GM12872 (cell line): ENCODE measurements at regions not wholly inside any gene's neighbourhood (a gene's known extent, or its start where the extent isn't known, plus 50 kb on each side); places are given as distances from the start of the nearest gene placed in this dataset.

Experiments used
- CTCF ChIP-seq: IDR thresholded peaks from 3 replicates; pipeline ENCODE4 v1.5.1; 2011; ENCODE audit warnings: low read depth, mild to moderate bottlenecking, low read length, moderate library complexity; ENCODE audit not compliant: insufficient read depth

DNA sequence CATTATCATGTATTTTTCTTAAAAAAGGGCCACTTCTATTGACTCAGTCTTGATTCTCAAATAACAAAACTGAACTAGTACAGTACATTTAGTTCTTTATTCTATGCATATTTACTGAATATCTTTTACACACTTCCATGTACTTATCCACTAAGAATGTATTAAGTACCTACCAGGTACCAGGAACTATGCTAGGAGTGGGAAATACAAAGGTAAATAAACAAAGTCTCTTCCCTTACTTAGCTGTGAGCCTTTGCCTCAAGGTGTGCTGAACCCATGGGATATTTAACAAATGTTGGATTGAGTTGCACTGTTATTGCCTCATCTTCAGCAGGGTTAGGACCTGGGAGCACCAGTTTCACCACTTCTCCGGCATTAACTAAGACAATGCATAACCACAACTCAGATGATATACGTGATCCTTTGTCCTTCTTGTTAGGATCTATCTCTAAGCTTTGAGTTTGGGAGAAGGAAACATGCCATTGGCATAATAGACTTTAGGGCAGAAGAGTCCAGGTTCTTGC is 533.9 kb downstream of the TFAP2B start:
- TF ChIP-seq CTCF, result no peak

GRCh38 chr6:51360287-51360686 is 541.6 kb downstream of the TFAP2B start:
- no peak for TF ChIP-seq CTCF

- no peak for TF ChIP-seq CTCF
These were observed 546.9 kb downstream of the TFAP2B start for GRCh38 chr6:51365566-51365965.

DNA sequence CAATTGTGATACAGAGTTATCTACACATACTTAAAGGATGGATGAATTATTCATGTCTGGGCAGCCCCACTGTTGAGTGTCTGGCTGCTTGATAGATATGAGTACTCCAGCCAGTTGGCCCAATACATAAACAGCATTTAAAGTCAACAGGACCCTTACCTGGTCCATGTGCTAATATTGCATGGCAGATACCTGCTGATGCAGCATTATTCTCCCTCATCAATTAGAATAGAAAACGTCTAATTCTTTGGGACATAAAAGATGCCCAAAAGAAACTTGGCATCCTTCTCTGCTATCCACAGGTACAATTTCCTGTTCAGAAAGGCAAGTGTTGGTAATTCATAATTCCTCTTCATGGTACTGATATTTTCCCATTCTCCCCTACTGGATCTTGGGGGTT is 550.8 kb downstream of the TFAP2B start:
- no peak for TF ChIP-seq CTCF

DNA sequence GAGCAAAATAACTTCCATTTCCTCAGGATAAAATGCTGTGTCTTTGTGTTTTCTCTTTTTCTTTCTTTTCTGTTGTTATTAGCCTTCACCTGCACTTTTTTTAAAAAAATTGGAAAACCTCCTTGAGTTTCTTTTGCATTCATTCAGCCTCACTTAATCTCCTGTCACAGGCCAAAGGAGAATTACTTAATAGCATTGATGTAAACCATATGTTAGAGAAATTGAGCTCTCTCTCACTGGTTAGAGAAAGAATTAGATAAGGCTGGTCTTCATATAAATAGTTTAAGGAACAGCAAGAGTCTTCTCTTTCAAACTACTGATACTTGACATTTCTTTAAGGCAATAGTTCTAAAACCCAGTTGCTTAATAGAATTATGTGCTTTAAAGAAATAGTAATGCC is 564.2 kb downstream of the TFAP2B start:
- TF ChIP-seq CTCF, result no peak

DNA sequence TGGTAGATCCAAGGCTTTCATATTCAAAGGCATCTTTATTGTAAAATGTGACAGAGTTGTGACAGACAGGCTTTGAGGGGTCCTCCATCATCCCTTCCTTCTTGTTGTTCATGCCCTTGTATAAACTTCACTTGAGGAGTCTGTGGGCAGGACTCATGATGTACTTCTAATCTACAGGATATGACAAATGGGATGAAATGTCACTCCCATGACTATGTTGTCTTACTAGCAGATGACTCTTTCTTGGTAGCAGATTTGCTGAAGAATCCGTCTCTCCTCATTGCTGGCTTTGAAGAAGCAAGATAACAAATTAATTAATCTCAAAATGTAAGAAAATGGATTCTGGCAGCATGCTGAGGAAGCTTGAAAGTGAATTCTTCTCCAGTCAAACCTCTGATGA is 566.1 kb downstream of the TFAP2B start:
- TF ChIP-seq CTCF, result no peak

DNA sequence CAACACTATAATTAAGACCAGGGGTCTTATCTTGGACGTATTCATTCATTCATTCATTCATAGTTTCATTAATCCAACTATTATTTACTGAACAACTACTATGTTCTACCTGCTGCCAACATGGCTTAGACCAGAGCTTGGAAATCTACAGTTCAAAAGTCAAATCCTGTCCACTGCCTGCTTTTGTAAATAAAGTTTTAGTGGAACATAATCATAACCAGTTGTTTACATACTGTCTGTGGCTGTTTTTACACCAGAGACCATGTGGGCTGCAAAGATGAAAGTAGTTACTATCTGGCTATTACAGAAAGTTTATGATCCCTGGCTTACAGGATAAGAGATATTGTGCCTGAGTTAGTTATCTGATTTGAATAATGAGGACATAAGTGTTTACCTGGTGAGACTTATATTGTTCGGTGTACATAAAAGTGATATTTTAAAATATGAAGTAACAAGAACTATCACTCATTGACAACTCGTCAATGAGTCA is 567.7 kb downstream of the TFAP2B start:
- TF ChIP-seq CTCF, result no peak

GRCh38 chr6:51387907-51388306 is 569.2 kb downstream of the TFAP2B start:
- no peak for TF ChIP-seq CTCF
